GM18868 (cell line): ENCODE measurements at regions not wholly inside any gene's neighbourhood (a gene's known extent, or its start where the extent isn't known, plus 50 kb on each side); places are given as distances from the start of the nearest gene placed in this dataset.
"Not testable (repeated sequence)": the region's sequence is repeated elsewhere in the genome, so short reads cannot be mapped to it uniquely, and the experiment has no call there.

ENCODE experiments used
- ATAC-seq: cut with Tn5 transposase; IDR thresholded peaks from one replicate; pipeline ENCODE4 v1.9.1; 2021; ENCODE audit warnings: mild to moderate bottlenecking, moderate library complexity; ENCODE audit not compliant: unreplicated experiment

DNA sequence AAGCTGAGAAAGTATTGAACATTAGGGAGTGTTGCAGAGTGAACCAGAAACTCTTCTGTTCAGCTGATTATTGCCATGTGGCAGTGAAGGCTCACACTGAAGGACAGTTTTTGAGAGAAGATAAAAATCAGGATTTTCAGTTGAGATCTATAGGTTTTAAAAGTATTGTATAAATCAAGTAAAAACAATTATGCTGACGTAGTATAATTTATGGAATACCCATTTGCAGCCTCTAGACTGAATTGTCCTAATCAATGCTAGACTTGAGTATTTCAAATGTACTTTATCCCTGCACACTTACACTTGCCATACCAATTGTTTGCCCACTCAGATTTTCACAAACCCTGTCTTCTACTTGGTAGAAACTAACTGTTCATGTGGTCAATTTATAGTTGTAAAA, 245.8 kb downstream of the FRK start:
- no peak for ATAC-seq

DNA sequence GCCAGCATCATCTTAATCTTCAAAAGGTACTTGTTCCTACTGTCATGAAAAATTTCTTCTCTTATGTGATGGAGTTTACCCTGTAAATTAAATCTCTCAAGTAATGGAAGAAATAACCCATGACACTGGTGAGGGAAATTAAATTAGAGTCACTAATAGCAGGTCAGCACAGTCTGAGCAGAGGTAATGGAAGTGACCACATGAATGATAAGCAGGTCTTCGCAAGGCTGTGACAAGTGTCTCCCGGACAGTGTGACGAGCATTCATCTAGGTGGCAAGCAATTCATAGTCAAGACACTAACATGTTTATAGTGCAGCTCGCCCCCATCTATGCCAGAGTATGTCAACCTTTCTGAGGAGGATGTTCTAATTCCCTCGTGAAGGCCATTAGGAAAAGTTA, 249.2 kb downstream of the FRK start:
- ATAC-seq, result no peak

DNA sequence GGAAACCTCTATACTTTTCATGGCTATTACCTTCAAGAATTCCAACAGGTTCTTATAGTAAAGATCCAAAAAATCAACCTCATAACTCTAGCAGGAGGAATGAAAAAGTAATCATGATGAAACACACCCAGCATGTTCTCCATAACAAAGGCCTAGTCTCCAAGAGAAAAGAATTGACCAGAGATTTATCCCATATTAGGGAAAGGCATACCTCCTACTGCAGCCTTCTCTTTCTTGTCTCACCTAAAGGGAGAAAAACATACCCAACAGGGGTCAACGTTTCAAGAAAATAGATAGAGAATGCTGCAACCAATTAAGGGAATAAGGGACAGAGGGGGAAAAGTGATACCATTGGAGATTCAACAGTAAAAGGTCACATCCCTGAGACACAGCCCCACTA, 262.5 kb downstream of the FRK start:
- ATAC-seq, result no peak

DNA sequence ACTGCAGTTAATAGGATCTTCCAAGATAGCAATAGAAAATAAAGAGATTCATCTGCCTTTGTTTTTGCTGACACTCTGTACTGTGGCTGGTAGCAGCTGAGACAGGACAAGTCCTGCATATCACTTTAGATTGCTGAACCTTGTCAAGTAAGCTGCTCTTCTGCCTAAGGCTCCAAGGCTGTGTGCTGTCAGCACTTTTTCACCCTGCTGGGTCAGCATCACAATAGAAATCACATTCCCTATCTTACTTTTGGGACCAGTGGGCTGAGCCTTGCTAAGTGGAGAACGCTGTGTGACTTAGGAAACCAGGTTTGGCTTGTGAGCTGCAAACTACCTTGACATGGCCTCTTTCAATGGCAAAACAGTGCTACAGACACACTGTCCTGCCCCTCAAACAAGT, 263.9 kb downstream of the FRK start:
- ATAC-seq, result no peak

DNA sequence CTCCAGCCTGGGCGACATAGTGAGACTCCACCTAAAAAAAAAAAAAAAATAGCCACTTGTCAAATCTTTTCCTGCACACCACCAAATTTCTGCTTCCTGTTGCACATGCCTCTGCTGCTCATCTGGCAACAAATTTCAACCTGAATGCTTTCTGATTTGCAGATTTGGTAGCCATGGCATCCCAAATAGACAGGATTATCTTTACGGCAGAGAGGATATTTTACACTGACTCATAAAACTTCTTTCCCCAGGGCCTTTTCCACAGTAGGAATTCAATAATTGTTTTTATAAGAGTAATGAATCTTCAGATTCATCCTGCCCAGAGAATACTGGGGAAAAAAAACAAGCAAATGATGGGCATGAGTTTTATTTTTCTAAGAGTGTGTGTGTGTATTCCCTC, 264.6 kb downstream of the FRK start:
- ATAC-seq, result no peak

DNA sequence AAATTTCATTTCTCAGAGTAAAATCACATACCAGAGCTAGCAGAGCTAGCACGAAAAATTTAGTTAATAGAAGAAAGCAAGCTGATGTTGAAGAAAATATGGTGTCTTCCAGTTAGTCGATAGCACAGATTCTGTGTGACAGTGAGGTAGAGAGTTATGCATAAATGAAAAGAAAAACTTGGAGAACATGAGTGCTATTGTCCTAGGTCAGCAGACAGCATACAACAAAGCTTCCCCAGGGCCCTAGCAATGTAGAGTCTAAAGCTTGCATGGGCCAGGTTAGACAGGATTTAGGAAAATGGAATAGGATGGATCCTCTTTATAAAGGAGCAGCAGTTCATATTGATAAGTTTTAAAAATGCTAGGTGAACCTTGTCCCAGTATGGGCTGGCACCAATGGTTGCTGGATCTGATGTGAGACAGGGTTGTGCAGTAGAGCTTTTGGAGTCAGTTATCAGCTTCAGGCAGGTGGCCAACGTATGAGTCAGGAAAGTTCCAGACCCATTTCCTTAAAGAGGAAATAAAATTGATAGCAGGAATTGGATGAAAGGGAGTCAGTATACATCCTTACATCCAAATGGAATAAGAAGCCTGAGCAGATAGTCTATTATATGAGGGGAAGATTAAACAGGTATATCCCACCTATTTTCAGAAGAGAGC, 277.2 kb downstream of the FRK start:
- ATAC-seq, result no peak

DNA sequence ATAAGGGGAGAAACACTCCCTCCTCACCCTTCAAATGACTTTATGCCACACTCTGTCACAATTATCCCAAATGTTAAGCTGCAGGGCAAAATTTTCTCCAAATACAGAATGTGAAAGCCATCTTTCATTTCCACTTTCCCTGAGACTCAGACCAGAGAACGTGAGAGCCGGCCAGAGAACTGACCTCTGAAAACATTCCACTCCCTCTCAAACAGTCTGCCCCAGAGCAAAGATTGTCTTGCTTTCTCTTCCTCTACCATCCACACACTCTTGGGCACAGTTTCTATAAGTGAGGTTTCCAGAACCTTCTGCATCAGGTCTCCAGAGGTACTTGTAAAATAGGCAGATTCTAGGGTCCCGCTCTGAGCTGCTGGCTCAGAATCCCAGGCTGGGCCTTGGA, 278.1 kb downstream of the FRK start:
- ATAC-seq, result no peak

DNA sequence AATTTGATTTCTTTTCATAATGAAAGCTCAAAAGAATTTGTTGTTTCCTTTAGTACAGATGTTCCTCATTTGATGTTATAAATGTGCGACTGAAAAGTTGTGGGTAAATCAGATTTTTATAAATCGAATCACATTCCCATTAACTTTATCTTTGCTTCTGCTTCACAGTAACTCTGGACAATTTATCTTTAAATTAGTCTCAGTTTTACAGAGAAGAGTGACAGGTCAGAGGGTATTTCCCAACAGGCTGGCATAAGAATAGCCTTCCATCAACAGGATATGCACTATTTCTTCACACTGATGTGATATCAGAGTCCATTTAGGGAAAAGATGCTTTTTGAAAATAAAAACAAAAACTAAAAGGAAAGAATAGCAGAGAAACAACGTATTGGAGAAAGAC, 286.9 kb downstream of the FRK start:
- no peak for ATAC-seq

DNA sequence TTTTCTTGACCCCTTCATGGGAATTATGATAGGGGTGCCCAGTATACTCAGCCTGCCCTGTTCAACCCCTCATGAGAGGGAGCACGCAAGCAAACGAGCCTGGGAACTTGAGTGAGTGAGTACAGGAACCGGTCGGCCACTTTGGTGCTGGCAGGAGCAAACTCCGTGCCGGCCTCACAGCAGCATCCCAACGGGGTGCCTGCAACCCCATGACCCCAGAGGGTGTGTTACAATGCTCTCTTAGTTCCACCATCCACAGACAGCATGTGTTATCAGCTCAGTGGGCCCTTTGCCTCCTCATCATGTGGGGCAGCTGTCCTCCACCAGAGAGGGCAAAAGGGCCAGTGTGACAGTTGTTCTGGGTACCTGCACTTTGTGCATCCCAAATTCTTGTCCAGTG, 289.8 kb downstream of the FRK start:
- no peak for ATAC-seq

DNA sequence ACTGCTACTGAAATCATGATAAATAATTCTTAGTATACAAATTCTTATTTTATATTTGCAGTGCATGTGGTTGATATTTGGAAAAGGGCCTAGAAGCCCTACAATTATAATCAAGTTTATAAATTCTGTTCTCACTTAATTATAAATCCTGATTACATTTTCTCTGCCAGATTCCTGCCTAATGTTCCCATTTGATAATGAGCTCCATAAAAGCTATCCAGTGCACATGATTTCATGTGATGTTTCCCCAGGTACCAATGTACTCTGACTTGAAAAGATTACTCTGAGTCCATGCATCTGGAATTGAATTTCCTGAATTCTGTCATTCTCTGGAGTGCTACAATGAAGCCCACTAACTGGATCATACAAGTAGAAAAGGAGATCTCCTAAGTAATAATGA, 292.2 kb downstream of the FRK start:
- ATAC-seq, result no peak

DNA sequence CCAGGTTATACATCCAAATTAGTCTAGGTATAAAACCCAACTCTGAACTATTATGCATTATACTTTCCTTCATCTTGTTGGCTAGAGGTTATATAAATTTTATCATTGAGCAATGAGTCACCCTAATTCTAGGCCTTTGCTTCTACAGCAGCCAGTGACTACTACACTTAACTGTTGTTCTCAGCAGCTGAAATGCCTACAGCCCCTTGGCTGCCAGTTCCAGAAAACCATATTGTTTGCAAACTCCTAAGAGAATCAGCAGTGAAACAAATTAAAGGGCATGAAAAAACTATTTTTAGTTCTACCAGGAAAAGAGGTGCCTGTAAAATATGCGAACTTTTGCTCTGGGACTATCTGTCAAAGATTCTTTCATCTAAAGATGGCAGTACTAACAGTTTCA, 292.8 kb downstream of the FRK start:
- no peak for ATAC-seq

DNA sequence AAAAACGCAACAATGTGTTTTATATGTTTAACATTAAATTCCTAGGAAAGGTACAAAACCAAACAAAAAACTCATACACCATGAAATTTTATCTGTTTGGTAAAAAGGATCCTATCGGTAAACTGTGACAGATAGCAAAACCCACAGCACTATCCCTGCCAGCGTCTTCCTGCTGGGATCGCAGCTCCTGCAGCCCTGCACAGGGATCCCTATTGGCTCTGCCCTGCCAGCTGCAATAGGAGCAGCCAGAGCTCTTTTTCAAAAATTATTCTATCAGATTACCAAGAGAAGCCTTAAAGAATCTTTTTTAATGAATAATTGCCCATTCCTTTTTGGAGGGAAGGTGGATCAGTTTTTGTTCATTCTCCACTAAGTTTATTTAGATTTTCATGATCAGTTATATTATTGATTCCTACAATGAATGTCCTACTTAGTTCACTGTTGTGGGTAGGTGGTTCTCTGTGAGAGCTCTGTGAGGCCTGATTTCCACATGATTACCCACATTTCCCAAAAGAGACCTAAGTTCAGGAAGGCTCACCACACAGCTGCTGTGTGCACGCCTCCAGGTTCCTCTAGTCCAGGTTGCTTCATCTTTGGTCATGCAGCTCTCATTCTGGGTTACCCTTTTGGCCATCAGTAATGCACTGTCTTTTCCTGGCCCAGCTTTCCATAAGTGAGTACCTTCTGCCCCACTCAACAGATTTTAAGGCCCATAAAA, 293.8 kb downstream of the FRK start:
- ATAC-seq, result no peak

DNA sequence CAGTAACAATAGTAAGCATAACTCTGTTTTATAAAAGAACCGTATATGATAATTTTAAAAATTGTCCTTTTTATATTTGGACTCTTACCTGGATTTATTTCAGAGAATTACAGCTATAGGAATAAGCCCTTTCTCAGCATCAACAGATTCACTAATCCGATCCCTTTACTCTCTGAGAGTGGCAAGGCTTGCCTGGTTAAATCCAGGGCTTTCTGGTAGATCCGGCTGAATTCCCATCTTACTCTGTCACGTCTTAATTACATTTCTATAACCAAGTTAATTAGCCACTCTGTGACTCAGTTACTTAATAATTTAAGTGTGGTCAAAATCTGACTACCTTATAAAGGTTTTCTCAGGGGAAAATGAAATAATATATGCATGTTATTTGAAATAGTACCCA, 294.7 kb downstream of the FRK start:
- no peak for ATAC-seq

DNA sequence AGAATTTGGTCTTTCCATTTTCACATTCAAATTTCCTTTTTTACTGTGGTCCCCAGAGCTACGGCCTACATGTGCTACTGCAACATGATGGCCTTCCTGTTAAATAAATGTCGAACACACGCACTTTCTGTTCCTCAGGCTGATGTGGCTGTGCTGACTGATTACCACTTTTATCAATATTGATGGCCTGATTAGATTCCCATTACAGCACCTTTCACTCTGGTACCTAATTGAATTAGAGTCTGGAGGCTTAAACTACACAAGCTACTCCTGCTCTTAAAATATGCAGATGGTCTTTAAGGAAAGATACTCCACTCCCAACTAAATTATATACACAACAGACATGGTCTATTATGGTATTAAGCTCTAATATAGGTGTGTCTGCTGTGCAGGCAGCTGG, 301.6 kb downstream of the FRK start:
- no peak for ATAC-seq

DNA sequence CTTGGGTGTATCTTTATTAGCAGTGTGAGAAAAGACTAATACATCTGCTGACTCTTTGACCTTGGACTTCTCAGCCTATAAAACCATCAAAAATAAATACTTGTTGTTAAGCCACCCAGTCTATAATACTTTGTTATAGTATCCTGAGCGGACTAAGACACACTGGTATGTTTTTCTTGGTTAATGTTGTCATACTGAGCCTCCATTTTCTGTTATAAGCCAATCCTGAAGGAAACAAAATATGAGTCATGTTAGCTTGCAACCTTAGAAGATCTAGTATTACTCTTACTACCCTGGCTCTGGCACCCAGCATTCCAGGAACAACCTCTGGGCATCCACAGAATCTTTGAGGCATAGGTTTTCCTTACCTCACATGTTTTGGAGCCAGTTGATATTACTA, 307.2 kb downstream of the FRK start:
- ATAC-seq, result no peak

DNA sequence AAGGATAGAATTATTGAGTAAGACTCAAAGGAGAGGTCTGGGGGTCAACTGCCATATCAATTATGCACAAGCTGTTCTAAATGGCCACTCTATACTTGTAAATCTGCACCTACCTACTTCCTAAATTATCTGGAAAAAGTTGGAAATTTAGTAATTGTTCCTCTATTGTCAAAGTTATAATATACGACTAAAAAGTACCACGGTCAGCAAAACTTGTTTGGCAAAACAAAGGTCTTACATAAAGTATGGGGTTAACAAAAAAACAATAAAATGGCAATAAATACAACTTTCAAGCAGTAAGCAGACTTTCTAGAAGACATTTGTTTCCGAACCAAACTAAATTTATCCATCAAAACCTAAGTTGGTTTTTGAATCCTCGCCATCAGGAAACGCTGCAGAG, 309.7 kb downstream of the FRK start:
- no peak for ATAC-seq

DNA sequence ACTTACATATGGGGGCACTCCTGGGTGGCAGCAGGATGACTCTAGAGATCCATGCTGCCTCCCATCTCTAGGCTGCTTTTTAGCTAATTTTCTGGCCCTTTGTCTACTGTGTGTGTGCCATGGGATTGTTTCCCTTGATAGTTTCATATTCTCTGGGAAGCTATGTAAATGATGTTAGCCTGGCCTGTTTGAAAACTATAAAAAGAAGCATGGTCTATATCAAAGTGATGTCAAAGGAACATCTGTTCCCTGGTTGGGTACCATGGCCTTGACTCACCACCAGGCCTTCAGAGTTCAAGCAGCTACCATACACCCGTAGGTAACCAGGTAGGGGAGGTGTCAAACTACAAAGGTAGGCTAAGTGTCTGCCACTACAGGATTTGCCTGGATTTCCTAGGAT, 310.4 kb downstream of the FRK start:
- no peak for ATAC-seq

DNA sequence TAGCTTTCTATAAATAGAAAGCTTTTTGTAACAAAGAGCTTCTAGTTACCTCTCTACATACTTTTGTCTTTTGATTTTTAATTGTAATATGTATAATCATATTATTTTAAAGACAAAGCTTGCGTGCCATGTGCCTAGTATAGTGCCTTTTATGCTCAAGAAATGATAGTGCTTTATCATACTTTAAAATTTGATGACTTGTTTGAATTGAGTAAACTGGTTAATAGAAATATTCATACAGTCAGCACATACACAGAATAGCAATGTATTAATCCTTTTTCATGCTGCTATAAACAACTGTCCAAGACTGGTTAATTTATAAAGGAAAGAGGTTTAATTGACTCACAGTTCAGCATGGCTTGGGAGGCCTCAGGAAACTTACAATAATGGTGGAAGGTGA, 313.0 kb downstream of the FRK start:
- no peak for ATAC-seq

DNA sequence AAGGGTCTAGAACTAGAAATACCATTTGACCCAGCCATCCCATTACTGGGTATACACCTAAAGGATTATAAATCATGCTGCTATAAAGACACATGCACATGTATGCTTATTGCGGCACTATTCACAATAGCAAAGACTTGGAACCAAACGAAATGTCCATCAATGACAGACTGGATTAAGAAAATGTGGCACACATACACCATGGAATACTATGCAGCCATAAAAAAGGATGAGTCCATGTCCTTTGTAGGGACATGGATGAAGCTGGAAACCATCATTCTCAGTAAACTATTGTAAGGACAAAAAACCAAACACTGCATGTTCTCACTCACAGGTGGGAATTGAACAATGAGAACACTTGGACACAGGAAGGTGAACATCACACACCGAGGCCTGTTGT, 314.1 kb downstream of the FRK start:
- not testable (repeated sequence) for ATAC-seq

DNA sequence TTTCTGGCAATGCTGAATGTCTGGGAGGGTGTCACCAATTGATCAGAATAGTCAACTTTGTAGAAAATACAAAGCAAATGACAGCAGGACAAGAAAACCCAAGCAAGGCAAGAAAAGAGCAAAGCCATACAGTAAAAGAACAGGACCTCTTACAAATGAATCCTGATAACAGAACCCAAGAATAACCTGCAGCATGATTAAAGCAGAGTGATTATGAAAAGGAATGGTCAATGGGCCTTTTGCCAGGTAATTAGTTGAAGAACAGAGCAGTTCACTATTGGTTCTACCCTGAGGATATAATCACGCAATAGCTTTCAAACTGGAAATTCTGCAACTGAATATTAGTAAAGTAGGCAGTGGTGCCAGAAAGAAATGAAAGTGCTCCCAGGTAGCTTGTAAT, 319.8 kb downstream of the FRK start:
- no peak for ATAC-seq

DNA sequence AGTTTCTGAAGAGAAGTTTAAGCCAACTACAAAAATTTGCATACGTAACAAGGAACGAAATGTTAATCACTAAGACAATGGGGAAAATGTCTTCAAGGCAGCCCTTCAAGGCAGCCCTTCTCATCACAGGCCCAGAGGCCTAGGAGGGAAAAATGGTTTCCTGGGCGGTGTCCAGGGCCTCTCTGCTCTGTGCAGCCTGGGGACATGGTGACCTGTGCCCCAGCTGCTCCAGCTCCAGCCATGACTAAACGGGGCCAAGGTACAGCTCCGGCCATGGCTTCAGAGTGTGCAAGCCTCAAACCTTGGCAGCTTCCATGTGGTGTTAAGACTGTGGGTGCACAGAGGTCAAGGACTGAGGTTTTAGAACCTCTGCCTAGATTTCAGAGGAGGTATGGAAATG, 325.1 kb downstream of the FRK start:
- no peak for ATAC-seq

DNA sequence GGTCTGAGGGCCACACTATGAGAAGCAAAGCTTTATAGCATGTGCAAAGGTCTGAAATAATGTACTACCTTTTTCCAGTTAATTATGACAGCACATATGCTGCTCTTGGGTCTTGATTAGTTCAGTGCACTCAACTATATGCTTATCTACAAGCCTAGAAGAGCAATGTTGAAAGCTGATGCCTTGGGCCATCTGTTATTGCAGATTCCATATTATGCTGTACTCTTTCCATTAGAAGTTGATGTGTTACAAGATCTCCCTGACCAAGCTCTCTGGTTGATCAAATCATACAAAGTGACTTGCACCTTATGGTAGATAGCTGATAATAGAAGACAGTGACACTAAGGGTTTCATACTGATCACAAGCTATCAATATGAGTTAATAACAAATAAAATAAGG, 327.3 kb downstream of the FRK start:
- ATAC-seq, result no peak

DNA sequence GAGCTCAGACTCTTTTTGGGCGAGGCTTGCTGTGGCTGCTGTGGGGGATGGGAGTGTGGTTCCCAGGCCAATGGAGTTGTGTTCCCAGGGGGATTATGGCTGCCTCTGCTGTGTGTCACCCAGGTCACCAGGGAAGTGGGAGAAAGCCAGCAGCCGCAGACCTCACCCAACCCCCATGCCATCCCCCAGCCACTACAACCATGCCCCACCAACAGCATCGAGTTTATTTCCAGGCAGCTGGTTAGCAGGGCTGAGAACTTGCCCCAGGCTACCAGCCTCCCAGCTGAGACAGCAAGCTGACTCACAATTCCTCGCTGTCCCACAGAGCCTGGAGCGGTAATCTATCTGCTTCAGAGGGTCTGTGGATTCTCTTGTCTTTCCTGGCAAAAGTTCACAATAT, 331.7 kb downstream of the FRK start:
- ATAC-seq, result no peak
